Activated gamma-delta T cell treated with anti-CD3 and anti-CD28 coated beads, Interleukin-2, amount 50 U/mL, for 16 hours (primary cell): ENCODE measurements at regions not wholly inside any gene's neighbourhood (a gene's known extent, or its start where the extent isn't known, plus 50 kb on each side); places are given as distances from the start of the nearest gene placed in this dataset.
"Not testable (repeated sequence)": the region's sequence is repeated elsewhere in the genome, so short reads cannot be mapped to it uniquely, and the experiment has no call there.

Source experiments
- DNase-seq: peaks from one replicate; pipeline ENCODE4 v3.0.0-alpha.2; 2020; ENCODE audit warnings: low read depth

GRCh38 chr6:8831366-8832152 is 396.2 kb upstream of the SLC35B3 start:
- DNase-seq, result no peak

GRCh38 chr6:8830794-8831193 is 395.4 kb upstream of the SLC35B3 start:
- DNase-seq, result no peak

- no peak for DNase-seq
Measured at GRCh38 chr6:8829796-8830195, 394.5 kb upstream of the SLC35B3 start.

- DNase-seq, result no peak
Measured at GRCh38 chr6:8829296-8829695, 394.0 kb upstream of the SLC35B3 start.

- no peak for DNase-seq
Measured at GRCh38 chr6:8828376-8828775, 393.0 kb upstream of the SLC35B3 start.

- DNase-seq, result no peak
Measured at GRCh38 chr6:8825726-8826125, 390.4 kb upstream of the SLC35B3 start.

GRCh38 chr6:8821981-8822381 is 386.6 kb upstream of the SLC35B3 start:
- no peak for DNase-seq

GRCh38 chr6:8820313-8820712 is 385.0 kb upstream of the SLC35B3 start:
- no peak for DNase-seq

GRCh38 chr6:8819446-8819845 is 384.1 kb upstream of the SLC35B3 start:
- DNase-seq, result no peak

GRCh38 chr6:8814440-8815000 is 379.2 kb upstream of the SLC35B3 start:
- no peak for DNase-seq

- DNase-seq, result no peak
Measured at GRCh38 chr6:8810325-8810724, 375.0 kb upstream of the SLC35B3 start.

- DNase-seq, result no peak
Measured at GRCh38 chr6:8809662-8810061, 374.3 kb upstream of the SLC35B3 start.

GRCh38 chr6:8803181-8803760 is 367.9 kb upstream of the SLC35B3 start:
- no peak for DNase-seq

- not testable (repeated sequence) for DNase-seq
Measured at GRCh38 chr6:8802397-8802796, 367.1 kb upstream of the SLC35B3 start.

GRCh38 chr6:8794420-8794819 is 359.1 kb upstream of the SLC35B3 start:
- no peak for DNase-seq

- no peak for DNase-seq
Measured at GRCh38 chr6:8789878-8790277, 354.5 kb upstream of the SLC35B3 start.

- no peak for DNase-seq
Measured at GRCh38 chr6:8785223-8785622, 349.9 kb upstream of the SLC35B3 start.

- no peak for DNase-seq
Measured at GRCh38 chr6:8783191-8783590, 347.8 kb upstream of the SLC35B3 start.

- DNase-seq, result no peak
Measured at GRCh38 chr6:8780653-8781052, 345.3 kb upstream of the SLC35B3 start.

GRCh38 chr6:8764733-8765132 is 329.4 kb upstream of the SLC35B3 start:
- no peak for DNase-seq

GRCh38 chr6:8760951-8761350 is 325.6 kb upstream of the SLC35B3 start:
- DNase-seq, result no peak

- no peak for DNase-seq
Measured at GRCh38 chr6:8758412-8758811, 323.1 kb upstream of the SLC35B3 start.

GRCh38 chr6:8750627-8751026 is 315.3 kb upstream of the SLC35B3 start:
- DNase-seq, result no peak

- no peak for DNase-seq
Measured at GRCh38 chr6:8749465-8749864, 314.1 kb upstream of the SLC35B3 start.
